Stimulated activated CD8-positive, alpha-beta memory T cell treated with anti-CD3 and anti-CD28 coated beads, Interleukin-15, amount 100 ng/mL, for 48 hours (primary cell): ENCODE measurements at regions not wholly inside any gene's neighbourhood (a gene's known extent, or its start where the extent isn't known, plus 50 kb on each side); places are given as distances from the start of the nearest gene placed in this dataset.
A peak's percentile ranks its signal among the peaks of the same experiment; 100 is the strongest.

Experiments
- DNase-seq, 2 donors: peaks; one replicate each; pipeline ENCODE4 v3.0.0-alpha.2; 2020; ENCODE audit warnings: low read depth in 2 of 2

DNA sequence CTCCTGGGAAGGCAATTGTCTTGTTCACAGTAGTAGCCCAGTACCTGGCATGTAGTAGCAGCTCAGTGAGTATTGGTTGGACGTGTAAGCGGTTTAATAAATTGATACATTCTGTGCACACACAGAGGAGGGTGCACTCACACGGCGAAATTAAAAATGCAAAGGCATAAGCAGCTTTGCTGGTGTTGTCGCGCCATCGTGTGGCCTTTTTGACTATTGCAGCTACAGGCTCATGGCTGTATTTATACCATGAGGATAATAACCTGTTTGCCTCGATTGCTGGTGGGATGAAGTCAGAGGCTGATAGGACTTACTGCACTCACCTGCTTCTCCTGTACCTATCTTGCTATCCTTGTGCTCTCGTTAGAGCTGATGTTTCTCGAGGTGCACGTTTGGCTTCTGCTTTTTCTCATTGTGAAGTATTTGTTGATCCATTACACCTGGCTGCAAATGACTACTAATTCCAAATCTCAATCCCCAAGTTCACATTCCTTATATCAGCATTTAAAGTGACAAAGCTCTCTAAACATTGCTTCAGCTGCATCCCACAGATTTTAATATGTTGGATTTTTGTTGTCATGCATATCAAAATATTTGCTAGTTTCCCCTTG is 61.5 kb downstream of the TBXT start:
- DNase-seq = peak; percentile 17 to 36

DNA sequence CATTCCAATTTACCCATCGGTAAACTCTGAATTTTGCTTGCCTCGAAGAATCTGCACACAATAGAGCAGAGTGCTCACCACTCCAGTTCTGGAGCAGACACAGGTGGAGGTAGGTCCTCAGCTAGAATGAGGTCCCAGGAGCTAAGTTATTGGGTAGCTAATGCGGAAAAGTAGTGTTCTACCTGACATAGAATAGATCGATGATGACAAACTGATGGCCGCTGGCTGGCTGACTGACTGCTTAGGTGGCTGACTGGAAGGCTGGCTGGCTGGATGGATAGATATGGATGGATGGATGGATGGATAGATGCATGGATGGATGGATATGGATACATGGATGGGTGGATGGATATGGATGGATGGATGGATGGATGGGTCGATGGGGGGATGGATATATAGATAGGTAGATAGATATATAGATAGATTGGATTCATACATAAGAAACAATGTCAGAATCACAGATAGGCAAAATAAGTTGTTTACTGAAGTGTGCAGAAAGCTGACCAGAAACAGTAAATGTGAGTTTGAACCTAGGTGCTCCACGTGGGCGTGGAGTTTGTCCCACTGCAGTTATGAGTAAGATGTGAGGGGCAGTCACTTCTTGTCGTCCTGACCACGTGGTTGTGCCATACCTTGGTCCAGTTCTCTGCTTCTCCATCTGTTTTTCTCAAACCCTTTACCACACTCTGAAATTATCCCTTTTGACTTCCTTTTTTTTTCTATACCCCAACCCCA is 62.1 kb downstream of the TBXT start:
- no peak for DNase-seq

DNA sequence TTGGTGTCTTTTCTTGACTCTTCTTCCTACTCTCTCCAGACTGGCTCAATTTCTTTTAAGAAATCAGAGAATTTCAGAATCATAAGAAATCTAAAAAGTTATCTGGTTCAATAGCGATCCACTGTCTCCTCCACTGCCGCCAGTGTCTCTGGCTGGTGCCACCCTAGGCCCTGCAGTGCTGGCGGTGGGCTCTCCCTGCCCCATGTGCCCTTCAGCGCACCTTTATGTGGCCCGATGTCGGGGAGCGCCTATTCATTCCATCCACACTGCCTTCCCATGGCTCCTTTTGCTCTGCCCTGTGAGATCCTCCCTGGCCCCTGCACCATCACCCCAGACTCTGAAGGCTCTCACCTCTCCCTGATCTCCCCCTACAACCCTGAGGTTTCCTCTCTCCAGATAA is 62.8 kb downstream of the TBXT start:
- no peak for DNase-seq

DNA sequence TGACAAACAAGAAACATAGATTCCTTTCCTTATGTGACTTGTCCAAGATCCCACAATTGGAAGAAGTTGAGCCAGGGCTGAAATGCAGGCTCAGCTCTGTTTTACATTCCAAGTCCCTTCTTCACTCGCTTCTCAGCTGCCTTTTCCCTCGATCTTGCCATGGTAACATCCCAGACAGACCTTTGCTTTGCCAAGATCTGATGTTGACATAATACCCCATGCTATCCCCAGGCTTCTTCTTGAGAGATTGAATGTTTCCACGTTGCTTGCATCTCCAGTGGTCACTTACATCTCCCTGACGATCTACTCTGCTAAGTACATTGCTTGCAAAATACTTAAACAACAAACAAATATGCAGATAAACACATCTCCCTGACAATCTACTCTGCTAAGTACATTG is 63.5 kb downstream of the TBXT start:
- DNase-seq = no peak

DNA sequence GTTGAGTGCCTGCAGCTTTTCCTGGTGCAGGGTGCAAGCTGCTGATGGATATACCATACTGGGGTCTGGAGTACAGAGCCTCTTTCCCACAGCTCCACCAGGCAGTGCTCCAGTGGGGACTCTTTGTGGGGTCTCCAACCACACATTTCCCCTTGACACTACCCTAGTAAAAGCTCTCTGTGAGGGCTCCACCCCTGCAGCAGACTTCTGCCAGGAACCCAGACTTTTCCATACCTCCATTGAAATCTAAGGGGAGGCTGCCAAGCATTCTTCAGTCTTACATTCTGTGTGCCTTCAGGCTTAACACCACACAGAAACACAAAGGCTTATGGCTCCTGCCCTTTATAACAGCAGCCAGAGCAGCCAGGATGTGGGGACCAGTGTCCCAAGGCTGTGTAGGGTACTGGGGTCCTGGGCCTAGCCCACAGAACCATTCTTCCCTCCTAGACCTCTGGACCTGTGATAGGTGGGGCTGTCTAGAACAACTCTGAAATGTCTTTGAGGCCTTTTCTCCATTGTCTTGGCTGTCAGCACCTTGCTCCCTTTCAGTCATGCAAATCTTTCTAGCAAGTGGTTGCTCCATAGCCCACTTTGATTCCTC is 65.7 kb downstream of the TBXT start:
- no peak for DNase-seq

DNA sequence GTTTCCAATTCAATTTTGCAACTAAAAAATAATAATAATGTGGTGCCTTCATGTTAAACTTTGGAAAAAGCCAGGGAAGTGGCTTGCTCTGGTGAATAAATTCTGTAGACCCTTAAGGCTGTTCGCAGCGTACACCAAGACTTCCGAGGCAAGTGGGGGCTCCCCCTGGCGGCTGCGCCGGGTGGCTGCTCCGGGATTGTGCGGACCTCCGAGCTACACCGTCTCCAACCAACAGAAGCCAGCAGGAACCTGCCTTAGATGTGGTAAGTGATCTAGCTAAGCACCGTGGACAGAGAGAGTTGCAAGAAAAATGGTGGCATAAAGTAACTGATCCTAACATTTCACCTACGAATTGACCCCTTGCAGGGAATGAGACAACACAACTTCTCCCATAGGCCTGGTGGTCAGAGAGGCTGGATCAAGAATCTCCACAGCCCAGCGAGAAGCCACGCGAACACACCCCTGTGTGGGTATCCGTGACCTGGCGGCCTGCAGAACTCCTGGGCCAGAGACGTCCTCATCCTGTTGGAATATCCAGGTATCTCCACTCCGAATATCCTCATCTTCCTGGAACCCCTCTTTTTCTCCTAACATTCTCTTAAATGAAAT is 69.6 kb downstream of the TBXT start:
- DNase-seq = peak; percentile 41 to 45

DNA sequence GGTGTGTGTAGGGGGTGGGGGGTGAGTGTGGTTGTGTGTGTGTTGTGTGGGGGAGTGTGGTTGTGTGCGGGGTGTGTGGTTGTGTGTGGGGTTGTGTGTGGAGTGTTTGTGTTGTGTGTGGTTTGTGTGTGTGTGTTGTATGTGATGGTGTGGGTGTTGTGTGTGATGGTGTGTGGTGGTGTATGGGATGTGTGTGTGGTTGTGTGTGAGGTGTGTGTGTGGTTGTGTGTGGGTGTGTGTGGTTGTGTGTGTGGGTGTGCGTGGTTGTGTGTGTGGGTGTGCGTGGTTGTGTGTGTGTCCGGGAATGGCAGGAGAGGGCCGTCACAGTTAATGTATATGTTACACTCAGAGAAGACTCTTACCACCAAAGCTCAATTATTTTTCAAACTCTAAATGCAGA is 79.8 kb downstream of the TBXT start:
- no peak for DNase-seq

DNA sequence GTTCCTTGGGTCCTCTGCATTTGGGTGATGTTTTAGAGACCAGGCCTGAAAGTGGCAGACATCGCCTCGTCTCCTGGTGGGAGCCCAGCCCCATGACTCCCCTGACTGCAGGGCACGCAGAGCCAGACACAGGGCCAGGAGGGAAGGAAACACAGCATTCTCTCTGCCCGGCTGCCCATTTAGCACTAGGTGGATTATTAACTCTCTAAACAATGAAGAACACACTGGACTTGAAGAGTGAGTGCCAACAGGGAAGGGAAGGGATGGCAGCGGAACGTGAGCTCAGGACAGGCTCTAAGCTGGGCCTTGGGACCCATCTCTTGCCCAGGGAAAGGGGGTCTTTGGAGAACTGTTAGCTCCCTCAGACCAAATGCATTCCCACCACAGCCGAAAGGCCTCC is 80.4 kb downstream of the TBXT start:
- DNase-seq = no peak

DNA sequence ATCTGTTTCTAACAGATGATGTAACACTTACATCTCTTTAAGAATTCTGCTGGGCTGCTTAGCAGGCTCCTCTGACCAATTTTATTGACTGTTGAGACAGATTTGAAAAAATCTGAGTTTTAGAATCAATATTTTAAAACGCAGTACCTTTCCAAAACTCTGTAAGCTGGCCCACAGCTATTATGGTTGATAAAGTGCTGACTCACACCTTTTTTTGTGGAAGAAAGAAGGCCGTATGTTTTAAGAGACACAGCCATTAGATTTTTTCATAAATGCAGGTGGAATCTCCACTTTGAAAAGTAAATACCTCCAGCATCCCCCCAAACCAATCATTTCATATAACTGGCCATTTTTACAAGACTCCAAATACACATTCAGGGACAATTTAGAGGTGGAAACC is 82.2 kb downstream of the TBXT start:
- no peak for DNase-seq

DNA sequence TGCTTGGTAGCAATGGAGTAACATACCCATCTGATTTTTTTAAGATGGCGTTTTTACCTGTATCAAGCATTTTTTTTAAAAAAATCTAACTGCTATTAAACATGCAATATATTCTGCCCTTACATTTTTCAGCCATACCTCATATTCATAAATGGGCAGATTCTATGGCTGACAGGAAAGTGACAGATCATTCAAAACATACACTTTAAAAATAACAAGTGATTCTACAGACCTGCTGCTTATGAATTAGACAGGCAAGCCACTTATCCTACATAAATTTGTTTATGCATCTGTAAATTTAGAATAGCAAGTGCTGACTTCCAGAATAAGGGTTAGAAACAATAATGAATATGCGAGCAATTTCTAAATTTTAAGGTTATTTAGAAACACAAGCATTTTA is 82.7 kb downstream of the TBXT start:
- DNase-seq = no peak

DNA sequence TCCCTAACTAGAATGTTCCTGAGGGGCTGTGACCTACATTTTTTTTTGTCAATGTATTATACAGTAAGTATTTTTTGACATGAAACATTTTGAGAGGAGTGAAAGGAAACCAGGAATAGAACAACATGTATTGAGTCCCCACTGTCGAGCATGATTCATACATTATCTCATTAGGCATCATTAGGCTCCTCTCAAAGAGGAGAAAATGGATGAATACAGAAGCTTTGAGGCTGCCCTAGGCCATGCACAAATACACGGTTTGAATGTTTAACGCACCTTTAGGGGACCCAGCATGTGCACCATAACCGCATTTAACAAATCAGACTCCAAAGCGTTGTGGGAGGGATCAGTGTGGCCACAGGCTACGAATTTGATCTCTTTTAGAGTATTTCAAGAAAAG is 87.8 kb downstream of the TBXT start:
- DNase-seq = no peak

DNA sequence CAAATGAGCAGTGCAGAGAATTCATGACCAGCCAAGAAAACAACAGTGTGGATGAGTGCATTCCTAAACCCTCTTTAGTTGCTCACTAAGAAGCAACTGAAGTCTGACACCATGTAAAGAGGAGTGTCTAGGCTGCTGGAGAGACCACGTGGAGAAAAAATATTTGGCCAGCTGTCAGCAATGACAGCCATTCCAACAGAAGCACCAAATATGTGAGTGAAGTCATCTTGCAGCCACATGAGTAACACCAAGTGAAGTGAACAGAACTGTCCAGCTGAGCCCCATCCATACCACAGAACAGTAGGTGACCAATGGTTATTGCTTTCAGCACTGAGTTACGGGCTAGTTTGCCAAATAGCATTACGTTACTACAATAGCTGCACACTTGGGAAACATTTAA is 89.4 kb downstream of the TBXT start:
- no peak for DNase-seq

DNA sequence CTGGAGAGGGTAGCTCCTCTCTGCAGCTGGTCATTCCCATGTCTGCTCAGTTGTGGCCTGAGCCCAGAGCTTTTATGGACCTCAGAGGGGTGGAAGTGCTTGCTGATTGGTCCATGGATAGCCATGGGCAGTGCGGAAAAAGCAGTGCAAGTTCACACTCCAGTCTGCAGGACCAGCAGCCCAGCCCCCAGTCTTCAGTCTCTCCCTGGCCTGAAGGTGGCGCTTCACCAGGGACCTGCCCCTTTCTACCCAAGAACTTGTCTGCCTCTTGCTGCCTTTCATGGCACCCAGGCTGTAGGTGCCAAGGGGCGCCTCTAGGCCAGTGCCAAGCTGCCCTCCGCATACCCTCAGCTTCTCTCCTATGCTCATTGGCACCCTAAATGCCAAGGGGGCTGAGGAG is 91.0 kb downstream of the TBXT start:
- no peak for DNase-seq

DNA sequence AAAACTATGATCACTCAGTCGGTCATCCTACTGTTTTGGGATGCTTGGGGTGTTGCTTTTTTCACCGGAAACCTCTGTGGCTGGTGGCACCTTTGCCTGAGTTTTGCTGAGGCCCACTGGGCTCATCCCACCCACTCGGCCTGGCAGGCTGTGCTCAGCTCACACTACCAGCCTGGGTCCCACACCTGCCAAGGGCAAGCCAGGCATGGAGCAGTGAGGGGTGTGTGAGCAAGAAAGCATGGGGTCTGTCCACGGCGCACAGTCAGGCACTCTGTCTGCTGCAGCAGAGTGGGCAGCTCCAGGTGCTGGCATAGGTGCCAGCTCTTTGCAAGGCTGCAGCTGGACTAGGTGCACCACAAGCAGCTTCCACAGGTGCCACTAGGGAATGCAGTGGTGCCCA is 91.7 kb downstream of the TBXT start:
- DNase-seq = no peak

DNA sequence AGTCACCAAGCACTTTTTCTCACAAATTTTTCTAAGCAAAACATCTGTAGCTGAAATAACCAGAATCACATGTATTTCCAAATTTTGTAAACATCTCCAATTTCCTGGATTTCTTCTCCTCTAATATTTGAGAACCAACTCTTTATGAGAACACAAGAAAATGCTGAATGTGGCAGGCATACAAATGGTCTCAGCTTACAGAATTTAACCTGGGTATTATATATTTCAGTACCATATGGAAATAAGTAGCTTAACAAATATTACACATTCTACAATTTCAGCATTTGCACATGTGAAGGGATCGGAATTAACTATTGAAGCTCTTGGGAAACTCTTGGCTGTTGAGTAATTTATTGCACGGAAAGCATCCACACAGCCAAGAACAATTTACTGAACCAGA is 92.5 kb downstream of the TBXT start:
- no peak for DNase-seq

DNA sequence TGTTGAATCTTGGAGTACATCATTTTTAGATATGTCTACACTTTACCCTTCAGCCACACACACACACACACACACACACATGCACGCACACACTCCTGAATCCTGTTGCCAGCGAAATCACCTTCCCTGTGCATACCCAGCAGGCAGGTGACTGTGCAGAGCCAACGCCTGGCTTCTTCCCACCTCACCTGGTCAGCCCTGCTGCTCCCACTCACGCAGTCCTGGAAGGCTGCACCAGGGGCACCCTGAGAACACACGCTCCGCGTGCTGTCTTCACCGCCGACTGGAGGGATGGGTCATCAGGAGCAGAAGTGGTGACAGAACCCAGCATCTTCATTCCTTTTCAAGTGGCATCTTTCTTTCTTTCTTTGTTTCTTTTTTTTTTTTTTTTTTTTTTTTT is 94.6 kb downstream of the TBXT start:
- no peak for DNase-seq

DNA sequence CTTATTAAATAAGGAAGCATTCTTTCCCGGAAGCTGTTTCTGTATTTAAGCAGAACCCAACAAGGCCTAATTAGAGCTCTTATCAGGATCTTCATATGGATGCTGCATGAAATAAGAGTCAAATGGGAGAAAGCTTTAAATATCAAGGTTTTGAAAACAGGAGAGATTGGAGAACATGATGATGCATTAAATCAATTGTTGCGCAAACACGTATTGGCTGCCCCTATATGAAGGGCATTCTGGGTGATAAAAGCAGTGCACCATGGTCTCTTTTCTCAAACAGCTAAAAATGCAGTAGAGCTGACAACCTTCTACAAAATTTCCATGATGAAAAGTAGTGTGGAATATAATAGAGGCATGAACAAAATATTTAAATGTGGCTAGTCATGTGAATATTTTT is 98.9 kb downstream of the TBXT start:
- no peak for DNase-seq

DNA sequence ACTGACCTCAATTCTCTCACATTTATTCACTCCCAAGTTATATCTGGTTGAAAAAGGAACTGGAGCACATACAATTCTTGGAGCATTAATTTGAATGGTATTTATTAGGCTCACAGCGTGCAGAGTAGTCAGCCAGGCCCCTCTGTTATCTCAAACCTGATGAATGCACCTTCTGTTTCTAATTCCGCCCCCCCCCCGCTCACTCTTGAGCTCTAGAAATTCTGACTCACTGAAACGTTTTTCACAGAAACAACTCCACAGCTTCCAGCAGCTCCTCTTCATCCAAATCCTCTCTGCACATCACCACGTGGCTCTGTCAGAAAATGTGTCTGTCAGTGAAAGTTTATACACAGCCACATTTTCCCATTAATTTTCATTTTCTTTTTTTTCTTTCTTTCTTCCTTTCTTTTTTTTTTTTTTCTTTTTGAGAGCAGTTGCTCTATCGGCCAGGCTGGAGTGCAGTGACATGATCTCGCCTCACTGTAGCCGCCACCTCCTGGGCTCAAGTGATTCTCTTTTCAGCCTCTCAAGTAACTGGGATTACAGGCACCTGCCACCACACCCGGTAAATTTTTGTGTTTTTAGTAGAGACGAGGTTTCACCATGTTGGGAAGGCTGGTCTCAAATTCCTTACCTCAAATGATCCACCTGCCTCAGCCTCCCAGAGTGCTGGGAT is 109.4 kb downstream of the TBXT start:
- no peak for DNase-seq

DNA sequence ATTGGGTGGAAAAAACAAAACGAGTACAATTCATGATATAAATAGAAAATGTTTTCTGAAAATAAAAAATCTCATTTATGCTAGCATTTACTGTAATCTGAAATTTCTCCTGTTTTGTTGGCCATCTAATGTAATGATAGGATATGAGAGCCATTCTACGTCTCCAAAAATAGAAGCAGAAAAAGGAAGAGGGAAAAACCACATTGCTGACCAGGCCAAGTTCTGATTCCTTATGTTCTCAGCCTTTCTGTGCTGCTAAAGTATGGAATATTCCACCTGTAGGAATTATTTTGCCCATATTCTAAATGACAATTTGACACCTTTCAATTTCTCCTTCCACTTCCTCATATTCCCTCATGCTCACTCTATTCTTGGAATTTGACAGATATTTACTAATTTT is 110.2 kb downstream of the TBXT start:
- DNase-seq = no peak

DNA sequence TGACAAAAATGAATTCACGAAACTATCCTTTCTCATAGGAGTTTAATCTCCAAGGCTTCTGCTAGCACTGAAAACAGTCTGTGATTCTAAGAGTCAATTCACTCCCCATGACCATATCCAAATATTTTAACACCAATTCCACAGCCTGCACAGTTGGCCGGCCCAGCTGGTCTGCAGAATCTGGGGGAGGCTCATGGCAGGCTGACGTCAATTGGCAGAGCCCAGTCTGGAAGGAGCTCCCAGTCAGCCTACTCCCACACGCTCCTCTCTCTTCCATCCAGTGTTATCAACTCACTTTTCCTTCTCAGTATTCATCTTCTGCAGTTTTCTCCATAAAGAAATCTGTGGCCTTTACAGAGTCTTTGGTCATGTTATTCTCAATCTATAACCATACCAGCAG is 111.0 kb downstream of the TBXT start:
- DNase-seq = no peak

DNA sequence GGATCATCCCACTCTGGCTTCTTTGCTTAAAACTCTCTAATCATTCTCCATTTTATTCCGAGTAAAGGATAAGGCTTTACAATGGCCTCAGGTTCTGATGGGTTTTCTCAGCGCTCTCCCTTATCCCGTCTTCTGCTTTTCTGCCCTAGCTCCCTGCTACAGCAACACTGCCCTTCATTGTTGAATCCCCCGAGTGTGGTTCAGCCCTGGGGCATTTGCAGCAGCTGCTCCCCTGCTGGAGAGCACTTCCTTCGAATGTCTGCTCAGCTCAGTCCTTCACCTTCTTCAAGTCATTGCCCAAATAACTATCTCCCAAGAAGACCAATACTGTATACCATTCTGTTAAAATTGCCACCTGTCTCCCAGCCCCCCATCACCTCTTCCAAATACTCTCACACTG is 111.8 kb downstream of the TBXT start:
- no peak for DNase-seq

DNA sequence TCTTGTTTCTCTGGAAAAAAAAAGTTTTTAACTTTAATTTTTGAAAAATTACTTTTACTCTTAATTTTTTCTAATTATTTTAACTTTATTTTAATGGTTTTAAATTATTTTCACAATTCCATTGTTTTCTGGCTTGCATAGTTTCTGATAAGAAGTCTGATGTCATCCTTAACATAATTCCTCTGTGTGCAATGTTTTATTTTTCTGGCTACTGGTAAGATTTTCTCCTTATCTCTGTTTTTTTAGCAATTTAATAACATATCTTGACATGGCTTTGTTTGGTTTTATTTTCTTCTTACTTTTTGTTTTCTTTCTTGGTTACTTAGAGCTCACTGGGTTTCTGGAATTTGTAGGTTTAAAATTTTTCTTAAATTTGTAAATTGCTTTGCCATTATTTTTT is 114.8 kb downstream of the TBXT start:
- DNase-seq = no peak

DNA sequence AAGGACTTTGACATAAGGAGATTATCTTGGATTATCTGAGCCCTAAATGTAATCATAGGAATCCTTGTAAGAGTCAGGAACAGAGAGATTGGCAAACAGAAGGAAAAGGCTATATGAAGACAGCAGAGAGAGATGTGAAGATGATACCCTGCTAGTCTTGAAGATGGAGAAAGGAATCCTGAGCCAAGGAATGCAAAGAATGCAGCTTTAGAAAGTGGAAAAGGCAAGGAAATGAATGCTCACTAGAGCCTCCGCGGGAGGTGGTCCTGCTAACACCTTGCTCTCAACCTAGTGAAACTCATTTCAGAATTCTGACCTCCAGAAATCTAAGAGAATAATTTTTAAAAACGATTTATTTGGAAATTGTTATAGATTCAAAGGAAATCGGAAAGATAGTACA is 117.1 kb downstream of the TBXT start:
- DNase-seq = no peak
